ENCODE measurements at regions not wholly inside any gene's neighbourhood (a gene's known extent, or its start where the extent isn't known, plus 50 kb on each side); places are given as distances from the start of the nearest gene placed in this dataset.

- TF ChIP-seq ETS1 (IDR thresholded peaks at IDR 0.05): no peak
- TF ChIP-seq ZNF331 (CRISPR knock-in tag; IDR thresholded peaks at IDR 0.05; ENCODE audit: low read depth): no peak
- no peak for TF ChIP-seq CREB1 (CRISPR knock-in tag; IDR thresholded peaks at IDR 0.05; ENCODE audit: low read depth)
- no peak for TF ChIP-seq EZH2 (IDR thresholded peaks at IDR 0.05; ENCODE audit: low read depth, unreplicated experiment)
- TF ChIP-seq JUNB (IDR thresholded peaks at IDR 0.05; ENCODE audit: unreplicated experiment): no peak
Observed at GRCh38 chr3:145727476-145727875, 433.5 kb downstream of the PLOD2 start (continued).

GRCh38 chr3:145735631-145736030, 425.4 kb downstream of the PLOD2 start:
- H3K4me2 ChIP-seq: no peak overlapping the region
- Mint-ChIP-seq H3K27me3 (ENCODE audit: insufficient read depth, low read depth, poor library complexity) (peaks cover 1% of the 10 kb centered on the region), H3K9me3 (no peaks in the 10 kb centered on the region; the same call in 2 of the 3 replicates), H3K27ac (no peak overlapping the region), H3K36me3 (ENCODE audit: low read depth) (no peaks in the 10 kb centered on the region), H3K4me3 (no peak overlapping the region), H3K4me1 (peaks cover 3% of the 10 kb centered on the region; the same call in 1 of the 3 replicates)
- H2AFZ ChIP-seq: no peak overlapping the region
- no peaks in the 10 kb centered on the region for H4K20me1 ChIP-seq (replicated peaks; ENCODE audit: insufficient read depth)
- ATAC-seq (no peak), DNase-seq (ENCODE audit: low spot score) (no peak)
- no peaks in the 10 kb centered on the region for H3K36me3 ChIP-seq (ENCODE audit: insufficient read depth)
- H3K4me3 ChIP-seq: no peak overlapping the region
- H3K9me2 ChIP-seq (ENCODE audit: insufficient read depth): no peaks in the 10 kb centered on the region
- no peaks in the 10 kb centered on the region for H3F3A ChIP-seq (replicated peaks; ENCODE audit: low read depth)
- H3K79me2 ChIP-seq (replicated peaks; ENCODE audit: insufficient read depth): no peaks in the 10 kb centered on the region
- TF ChIP-seq POLR2AphosphoS5 (IDR thresholded peaks at IDR 0.05; ENCODE audit: low read depth): no peak
- TF ChIP-seq, protein P1, sequence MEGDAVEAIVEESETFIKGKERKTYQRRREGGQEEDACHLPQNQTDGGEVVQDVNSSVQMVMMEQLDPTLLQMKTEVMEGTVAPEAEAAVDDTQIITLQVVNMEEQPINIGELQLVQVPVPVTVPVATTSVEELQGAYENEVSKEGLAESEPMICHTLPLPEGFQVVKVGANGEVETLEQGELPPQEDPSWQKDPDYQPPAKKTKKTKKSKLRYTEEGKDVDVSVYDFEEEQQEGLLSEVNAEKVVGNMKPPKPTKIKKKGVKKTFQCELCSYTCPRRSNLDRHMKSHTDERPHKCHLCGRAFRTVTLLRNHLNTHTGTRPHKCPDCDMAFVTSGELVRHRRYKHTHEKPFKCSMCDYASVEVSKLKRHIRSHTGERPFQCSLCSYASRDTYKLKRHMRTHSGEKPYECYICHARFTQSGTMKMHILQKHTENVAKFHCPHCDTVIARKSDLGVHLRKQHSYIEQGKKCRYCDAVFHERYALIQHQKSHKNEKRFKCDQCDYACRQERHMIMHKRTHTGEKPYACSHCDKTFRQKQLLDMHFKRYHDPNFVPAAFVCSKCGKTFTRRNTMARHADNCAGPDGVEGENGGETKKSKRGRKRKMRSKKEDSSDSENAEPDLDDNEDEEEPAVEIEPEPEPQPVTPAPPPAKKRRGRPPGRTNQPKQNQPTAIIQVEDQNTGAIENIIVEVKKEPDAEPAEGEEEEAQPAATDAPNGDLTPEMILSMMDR (conservative IDR thresholded peaks at IDR 0.05; ENCODE audit: low read depth in 2 of 2): no peak
- no peaks in the 10 kb centered on the region for H3K4me1 ChIP-seq (ENCODE audit: insufficient read depth)
- H3K27me3 ChIP-seq (ENCODE audit: insufficient read depth): no peaks in the 10 kb centered on the region
- H3K27ac ChIP-seq (ENCODE audit: low read depth): no peak overlapping the region

GRCh38 chr3:145737952-145738351, 423.0 kb downstream of the PLOD2 start:
- Histone ChIP-seq H3K9me2 (ENCODE audit: insufficient read depth) (no peaks in the 10 kb centered on the region), H3K4me1 (ENCODE audit: insufficient read depth) (no peaks in the 10 kb centered on the region), H3K4me3 (no peak overlapping the region), H3K79me2 (replicated peaks; ENCODE audit: insufficient read depth) (no peaks in the 10 kb centered on the region), H3K27me3 (ENCODE audit: insufficient read depth) (no peaks in the 10 kb centered on the region), H2AFZ (no peak overlapping the region), H4K20me1 (replicated peaks; ENCODE audit: insufficient read depth) (no peaks in the 10 kb centered on the region), H3K36me3 (ENCODE audit: insufficient read depth) (no peaks in the 10 kb centered on the region), H3K4me2 (no peak overlapping the region), H3K27ac (ENCODE audit: low read depth) (no peak overlapping the region), H3F3A (replicated peaks; ENCODE audit: low read depth) (no peaks in the 10 kb centered on the region)
- no peak overlapping the region for H3K4me3 Mint-ChIP-seq
- no peaks in the 10 kb centered on the region for H3K36me3 Mint-ChIP-seq (ENCODE audit: low read depth)
- no peaks in the 10 kb centered on the region; the same call in 2 of the 3 replicates for H3K9me3 Mint-ChIP-seq
- DNase-seq (ENCODE audit: low spot score) (no peak), ATAC-seq (no peak)
- H3K27me3 Mint-ChIP-seq (ENCODE audit: insufficient read depth, low read depth, poor library complexity): no peaks in the 10 kb centered on the region
- no peak overlapping the region for H3K27ac Mint-ChIP-seq
- peaks cover 3% of the 10 kb centered on the region; the same call in 1 of the 3 replicates for H3K4me1 Mint-ChIP-seq
- no peak for TF ChIP-seq ZNF331 (CRISPR knock-in tag; IDR thresholded peaks at IDR 0.05; ENCODE audit: low read depth)
- TF ChIP-seq EZH2 (IDR thresholded peaks at IDR 0.05; ENCODE audit: low read depth, unreplicated experiment): no peak
- no peak for TF ChIP-seq POLR2AphosphoS5 (IDR thresholded peaks at IDR 0.05; ENCODE audit: low read depth)
- TF ChIP-seq ZNF462 (CRISPR knock-in tag; IDR thresholded peaks at IDR 0.05): no peak
- TF ChIP-seq ETS1 (IDR thresholded peaks at IDR 0.05): no peak
- no peak for TF ChIP-seq NANOG (IDR thresholded peaks at IDR 0.05; ENCODE audit: borderline replicate concordance)
- TF ChIP-seq JUNB (IDR thresholded peaks at IDR 0.05; ENCODE audit: unreplicated experiment): no peak
- no peak for TF ChIP-seq STAT1 (IDR thresholded peaks at IDR 0.05; ENCODE audit: unreplicated experiment)
